ENCODE measurements at regions not wholly inside any gene's neighbourhood (a gene's known extent, or its start where the extent isn't known, plus 50 kb on each side); places are given as distances from the start of the nearest gene placed in this dataset.

- H3K4me2 ChIP-seq (ENCODE audit: low read length) = no peak overlapping the region
- no peaks in the 10 kb centered on the region for H3K27me3 ChIP-seq (ENCODE audit: low read depth, low read length)
- H3K79me2 ChIP-seq (ENCODE audit: low read length) = no peaks in the 10 kb centered on the region
- H3K4me1 ChIP-seq (ENCODE audit: low read length) = peaks cover 18% of the 10 kb centered on the region
- H3K9ac ChIP-seq (ENCODE audit: low read length) = no peak overlapping the region
- H3K9me3 ChIP-seq (ENCODE audit: insufficient read depth, low read length) = peaks cover 26% of the 10 kb centered on the region
- no peak overlapping the region for H3K4me3 ChIP-seq (ENCODE audit: low read length)
- H2AFZ ChIP-seq (ENCODE audit: low read depth, low read length) = no peak overlapping the region
- H4K20me1 ChIP-seq (ENCODE audit: insufficient read depth, low read length) = no peaks in the 10 kb centered on the region
- H3K36me3 ChIP-seq (replicated peaks; ENCODE audit: low read depth, low read length) = peaks cover 27% of the 10 kb centered on the region
- no peak for TF ChIP-seq CTCF (IDR thresholded peaks at IDR 0.05; ENCODE audit: low read depth, low read length)
- no peak overlapping the region for H3K27ac ChIP-seq (ENCODE audit: low read length)
Observed at GRCh38 chr18:57890266-57890665, 87.2 kb upstream of the ATP8B1 start.

GRCh38 chr18:57889841-57890240 lies 86.7 kb upstream of the ATP8B1 start:
- no peaks in the 10 kb centered on the region for H3K79me2 ChIP-seq (ENCODE audit: low read length)
- H4K20me1 ChIP-seq (ENCODE audit: insufficient read depth, low read length) = no peaks in the 10 kb centered on the region
- H3K4me2 ChIP-seq (ENCODE audit: low read length) = no peak overlapping the region
- H3K9ac ChIP-seq (ENCODE audit: low read length) = no peak overlapping the region
- H2AFZ ChIP-seq (ENCODE audit: low read depth, low read length) = no peak overlapping the region
- H3K27me3 ChIP-seq (ENCODE audit: low read depth, low read length) = no peaks in the 10 kb centered on the region
- peaks cover 27% of the 10 kb centered on the region for H3K36me3 ChIP-seq (replicated peaks; ENCODE audit: low read depth, low read length)
- H3K4me1 ChIP-seq (ENCODE audit: low read length) = peaks cover 18% of the 10 kb centered on the region
- no peak overlapping the region for H3K4me3 ChIP-seq (ENCODE audit: low read length)
- TF ChIP-seq CTCF (IDR thresholded peaks at IDR 0.05; ENCODE audit: low read depth, low read length) = no peak
- H3K27ac ChIP-seq (ENCODE audit: low read length) = no peak overlapping the region
- peaks cover 26% of the 10 kb centered on the region for H3K9me3 ChIP-seq (ENCODE audit: insufficient read depth, low read length)

GRCh38 chr18:57887543-57888383 lies 84.6 kb upstream of the ATP8B1 start:
- TF ChIP-seq EZH2phosphoT487 (IDR thresholded peaks at IDR 0.05; ENCODE audit: low read depth) (no peak), CTCF (IDR thresholded peaks at IDR 0.05; ENCODE audit: low read depth, low read length) (no peak)
- Histone ChIP-seq H4K20me1 (ENCODE audit: insufficient read depth, low read length) (no peaks in the 10 kb centered on the region), H3K79me2 (ENCODE audit: low read length) (no peaks in the 10 kb centered on the region), H3K4me2 (ENCODE audit: low read length) (no peak overlapping the region), H3K27ac (ENCODE audit: low read length) (no peak overlapping the region), H3K9me3 (ENCODE audit: insufficient read depth, low read length) (peaks cover 26% of the 10 kb centered on the region), H3K9ac (ENCODE audit: low read length) (no peak overlapping the region), H3K4me1 (ENCODE audit: low read length) (peaks cover 18% of the 10 kb centered on the region), H3K36me3 (replicated peaks; ENCODE audit: low read depth, low read length) (peaks cover 27% of the 10 kb centered on the region), H3K27me3 (ENCODE audit: low read depth, low read length) (no peaks in the 10 kb centered on the region), H2AFZ (ENCODE audit: low read depth, low read length) (no peak overlapping the region), H3K4me3 (ENCODE audit: low read length) (no peak overlapping the region)

- no peak overlapping the region for H3K9ac ChIP-seq (ENCODE audit: low read length)
- TF ChIP-seq CTCF (IDR thresholded peaks at IDR 0.05; ENCODE audit: low read depth, low read length) (no peak), EZH2phosphoT487 (IDR thresholded peaks at IDR 0.05; ENCODE audit: low read depth) (no peak)
- no peak overlapping the region for H3K4me2 ChIP-seq (ENCODE audit: low read length)
- H2AFZ ChIP-seq (ENCODE audit: low read depth, low read length) = no peak overlapping the region
- no peak overlapping the region for H3K4me3 ChIP-seq (ENCODE audit: low read length)
- H3K27me3 ChIP-seq (ENCODE audit: low read depth, low read length) = no peaks in the 10 kb centered on the region
- H3K79me2 ChIP-seq (ENCODE audit: low read length) = no peaks in the 10 kb centered on the region
- peaks cover 15% of the 10 kb centered on the region for H3K4me1 ChIP-seq (ENCODE audit: low read length)
- H4K20me1 ChIP-seq (ENCODE audit: insufficient read depth, low read length) = no peaks in the 10 kb centered on the region
- no peak overlapping the region for H3K27ac ChIP-seq (ENCODE audit: low read length)
- H3K9me3 ChIP-seq (ENCODE audit: insufficient read depth, low read length) = peaks cover 26% of the 10 kb centered on the region
- H3K36me3 ChIP-seq (replicated peaks; ENCODE audit: low read depth, low read length) = peaks cover 23% of the 10 kb centered on the region
Observed at GRCh38 chr18:57885931-57886330, 82.8 kb upstream of the ATP8B1 start.
